Ectodermal cell (in vitro differentiated cells): ENCODE measurements at regions not wholly inside any gene's neighbourhood (a gene's known extent, or its start where the extent isn't known, plus 50 kb on each side); places are given as distances from the start of the nearest gene placed in this dataset.

Experiments
- H3K27ac ChIP-seq: 2 replicates; pipeline ENCODE4 v1.7.0; 2013; ENCODE audit warnings: mild to moderate bottlenecking, low read depth, low read length; ENCODE audit not compliant: insufficient read depth, poor library complexity, severe bottlenecking
- H3K27me3 ChIP-seq: 2 replicates; pipeline ENCODE4 v1.7.0; 2013; ENCODE audit warnings: mild to moderate bottlenecking, low read length; ENCODE audit not compliant: insufficient read depth, control insufficient read depth, poor library complexity, severe bottlenecking
- H3K36me3 ChIP-seq: one replicate; pipeline ENCODE4 v1.7.0; 2013; ENCODE audit warnings: low read length; ENCODE audit not compliant: control insufficient read depth, insufficient read depth
- H3K4me1 ChIP-seq: one replicate; pipeline ENCODE4 v1.7.0; 2013; ENCODE audit warnings: low read length; ENCODE audit not compliant: control insufficient read depth, insufficient read depth
- H3K4me3 ChIP-seq: 2 replicates; pipeline ENCODE4 v1.7.0; 2013; ENCODE audit warnings: low read depth, low read length, control low read depth; ENCODE audit not compliant: insufficient read depth
- H3K9me3 ChIP-seq: 2 replicates; pipeline ENCODE4 v1.7.0; 2013; ENCODE audit warnings: mild to moderate bottlenecking, low read length, moderate library complexity; ENCODE audit not compliant: control insufficient read depth
- WGBS, 2 experiments: methylation state at CpG; one replicate each; pipeline ENCODE4 v1.1.7; 2013; ENCODE audit warnings: missing lambda C conversion rate in 2 of 2; 5-methylcytosine and 5-hydroxymethylcytosine counted together

- no peak overlapping the region for H3K4me3 ChIP-seq
- H3K27ac ChIP-seq: no peak overlapping the region
- peaks cover 10% of the 10 kb centered on the region for H3K4me1 ChIP-seq
- H3K27me3 ChIP-seq: no peaks in the 10 kb centered on the region
- no peaks in the 10 kb centered on the region for H3K36me3 ChIP-seq
- WGBS, 2 experiments: 96 to 100% methylated on average over 1 to 2 of the region's 3 CpGs
- H3K9me3 ChIP-seq: no peaks in the 10 kb centered on the region
Measured at GRCh38 chr14:71362920-71363584, 455.8 kb downstream of the PCNX1 start.

- H3K27ac ChIP-seq: no peak overlapping the region
- 90 to 97% methylated on average over 5 to 6 of the region's 8 CpGs for WGBS, 2 experiments
- H3K4me3 ChIP-seq: no peak overlapping the region
- no peaks in the 10 kb centered on the region for H3K27me3 ChIP-seq
- H3K4me1 ChIP-seq: peaks cover 10% of the 10 kb centered on the region
- H3K9me3 ChIP-seq: no peaks in the 10 kb centered on the region
- no peaks in the 10 kb centered on the region for H3K36me3 ChIP-seq
Measured at GRCh38 chr14:71363946-71364925, 457.0 kb downstream of the PCNX1 start.

GRCh38 chr14:71365361-71365760, 458.1 kb downstream of the PCNX1 start:
- 91 to 92% methylated on average over 4 of the region's 4 CpGs for WGBS, 2 experiments
- Histone ChIP-seq H3K36me3 (no peaks in the 10 kb centered on the region), H3K27me3 (no peaks in the 10 kb centered on the region), H3K4me3 (no peak overlapping the region), H3K4me1 (peaks cover 10% of the 10 kb centered on the region), H3K9me3 (no peaks in the 10 kb centered on the region), H3K27ac (no peak overlapping the region)

GRCh38 chr14:71366861-71367260, 459.6 kb downstream of the PCNX1 start:
- Histone ChIP-seq H3K4me1 (peaks cover 10% of the 10 kb centered on the region), H3K27ac (no peak overlapping the region), H3K4me3 (no peak overlapping the region), H3K27me3 (no peaks in the 10 kb centered on the region), H3K9me3 (no peaks in the 10 kb centered on the region), H3K36me3 (no peaks in the 10 kb centered on the region)
- WGBS, 2 experiments: 98 to 100% methylated on average over 2 to 3 of the region's 4 CpGs

GRCh38 chr14:71371711-71372396, 464.6 kb downstream of the PCNX1 start:
- Histone ChIP-seq H3K27ac (no peak overlapping the region), H3K36me3 (no peaks in the 10 kb centered on the region)
- WGBS, 2 experiments: 92 to 97% methylated on average over 2 of the region's 2 CpGs

GRCh38 chr14:71372411-71372838, 465.2 kb downstream of the PCNX1 start:
- H3K27me3 ChIP-seq: no peaks in the 10 kb centered on the region
- no peak overlapping the region for H3K4me3 ChIP-seq
- H3K36me3 ChIP-seq: no peaks in the 10 kb centered on the region
- 100% methylated on average over 2 of the region's 4 CpGs; no CpG with 5 or more reads in 1 of the 2 experiments for WGBS, 2 experiments
- no peak overlapping the region for H3K27ac ChIP-seq
- H3K9me3 ChIP-seq: no peaks in the 10 kb centered on the region
- H3K4me1 ChIP-seq: no peaks in the 10 kb centered on the region

More at GRCh38 chr14:71371711-71372396, 464.6 kb downstream of the PCNX1 start:
- Histone ChIP-seq H3K9me3 (no peaks in the 10 kb centered on the region), H3K4me3 (no peak overlapping the region), H3K27me3 (no peaks in the 10 kb centered on the region), H3K4me1 (no peaks in the 10 kb centered on the region)

GRCh38 chr14:71373773-71374172, 466.5 kb downstream of the PCNX1 start:
- WGBS, 2 experiments: 90 to 100% methylated on average over 1 of the region's 1 CpG
- no peaks in the 10 kb centered on the region for H3K27me3 ChIP-seq
- H3K9me3 ChIP-seq: no peaks in the 10 kb centered on the region
- H3K4me1 ChIP-seq: no peaks in the 10 kb centered on the region
- no peak overlapping the region for H3K4me3 ChIP-seq
- H3K36me3 ChIP-seq: no peaks in the 10 kb centered on the region
- no peak overlapping the region for H3K27ac ChIP-seq

- H3K4me1 ChIP-seq: no peaks in the 10 kb centered on the region
- no peak overlapping the region for H3K27ac ChIP-seq
- no peaks in the 10 kb centered on the region for H3K9me3 ChIP-seq
- no peaks in the 10 kb centered on the region for H3K36me3 ChIP-seq
- no peak overlapping the region for H3K4me3 ChIP-seq
- 93 to 97% methylated on average over 1 of the region's 1 CpG for WGBS, 2 experiments
- H3K27me3 ChIP-seq: no peaks in the 10 kb centered on the region
Measured at GRCh38 chr14:71374989-71375388, 467.7 kb downstream of the PCNX1 start.

- Histone ChIP-seq H3K36me3 (no peaks in the 10 kb centered on the region), H3K9me3 (no peaks in the 10 kb centered on the region), H3K27ac (no peak overlapping the region), H3K4me3 (no peak overlapping the region), H3K4me1 (no peaks in the 10 kb centered on the region), H3K27me3 (no peaks in the 10 kb centered on the region)
- 96% methylated on average over 27 to 28 of the region's 28 CpGs for WGBS, 2 experiments
Measured at GRCh38 chr14:71377099-71377498, 469.8 kb downstream of the PCNX1 start.

- Histone ChIP-seq H3K36me3 (no peaks in the 10 kb centered on the region), H3K4me3 (no peak overlapping the region), H3K27me3 (no peaks in the 10 kb centered on the region), H3K4me1 (peaks cover 9% of the 10 kb centered on the region), H3K27ac (no peak overlapping the region), H3K9me3 (no peaks in the 10 kb centered on the region)
- WGBS, 2 experiments: 95 to 96% methylated on average over 2 of the region's 2 CpGs
Measured at GRCh38 chr14:71380271-71380670, 473.0 kb downstream of the PCNX1 start.
